K562 (cell line): ENCODE measurements at regions not wholly inside any gene's neighbourhood (a gene's known extent, or its start where the extent isn't known, plus 50 kb on each side); places are given as distances from the start of the nearest gene placed in this dataset.

Experiments used
- ATAC-seq: fragments of 200-7000 bp; cut with Tn5 transposase; 3 replicates; pipeline ENCODE4 v1.9.1; 2020; ENCODE audit warnings: moderate library complexity
- BruUV-seq: library from RNA; stranded (reverse); fragments of 400-500 nt; replicated peaks from 2 replicates; lab custom pipeline; 2021; lab: Mats Ljungman, UMichigan
- CTCF ChIA-PET: fragments of 300-600 bp; formaldehyde crosslinking; extraction: SDS; loops from one replicate; lab custom pipeline; 2021; ENCODE audit warnings: low intra/inter-chr PET ratio; lab: Yijun Ruan, JAX
- POLR2A ChIA-PET: fragments of 300-600, 350-650 bp; sonication (Branson Sonifier 250); formaldehyde crosslinking; extraction: SDS; loops from one replicate; lab custom pipeline; 2021; ENCODE audit warnings: antibody characterized with exemption, inconsistent platforms; lab: Yijun Ruan, JAX
- DNase-seq, 4 experiments: peaks; one replicate each; pipeline versions ENCODE4 v3.0.0 to v3.0.0-alpha.2; 2011 to 2018; ENCODE audit warnings: low spot score in 3 of 4, mixed read lengths in 3 of 4; ENCODE audit errors: extremely low read depth in 1 of 4
- FAIRE-seq: peaks from 2 replicates; lab custom pipeline; 2011; peaks lifted over from hg19 to GRCh38; lab: Jason Lieb, UNC
- H2AFZ ChIP-seq: 2 replicates; pipeline ENCODE4 v1.6.0; 2011; ENCODE audit warnings: low read depth, low read length, control low read depth, inconsistent platforms
- H3K27ac ChIP-seq: fragments of 200-600 bp; 3 replicates; pipeline ENCODE4 v1.8.0; 2011; ENCODE audit warnings: low read depth, mild to moderate bottlenecking, control low read depth, inconsistent platforms, low read length, moderate library complexity, mixed read lengths; ENCODE audit errors: extremely low read depth
- H3K27me3 ChIP-seq, 2 experiments: fragments of 300-600 bp in 1 of 2; 2 replicates in 1 of 2; 3 replicates in 1 of 2; pipeline versions ENCODE4 v1.6.0 to v1.8.0; 2011; ENCODE audit warnings: inconsistent platforms in 2 of 2, low read length in 2 of 2, mild to moderate bottlenecking in 1 of 2, mixed read lengths in 1 of 2, moderate library complexity in 1 of 2; ENCODE audit not compliant: control insufficient read depth in 2 of 2, insufficient read depth in 2 of 2
- H3K36me3 ChIP-seq: fragments of 300-600 bp; 3 replicates; pipeline ENCODE4 v1.8.0; 2011; ENCODE audit warnings: mild to moderate bottlenecking, low read length, inconsistent platforms; ENCODE audit not compliant: control insufficient read depth, insufficient read depth
- H3K4me1 ChIP-seq, 2 experiments: fragments of 200-600 bp in 1 of 2; replicated peaks in 1 of 2; 2 replicates in 1 of 2; 3 replicates in 1 of 2; pipeline versions ENCODE4 v1.5.1 to v1.8.0; 2011; ENCODE audit warnings: inconsistent platforms in 2 of 2, low read length in 2 of 2, mild to moderate bottlenecking in 1 of 2, mixed read lengths in 1 of 2, moderate library complexity in 1 of 2; ENCODE audit not compliant: control insufficient read depth in 2 of 2, insufficient read depth in 2 of 2
- H3K4me2 ChIP-seq: 2 replicates; pipeline ENCODE4 v1.6.1; 2011; ENCODE audit warnings: low read length, control low read depth, inconsistent platforms, mixed read lengths; ENCODE audit not compliant: insufficient read depth
- H3K4me3 ChIP-seq: fragments of 200-600 bp; sonication (generic), shearing (Covaris generic); 2 replicates; pipeline ENCODE4 v1.5.1; 2016; ENCODE audit warnings: control low read depth, inconsistent platforms
- H3K79me2 ChIP-seq: fragments of 200-600 bp; 3 replicates; pipeline ENCODE4 v1.8.0; 2011; ENCODE audit warnings: low read length, inconsistent platforms; ENCODE audit not compliant: control insufficient read depth, insufficient read depth
- H3K9ac ChIP-seq, 2 experiments: 2 replicates each; pipeline versions ENCODE4 v1.6.0 to v1.6.1; 2011; ENCODE audit warnings: low read depth in 2 of 2, low read length in 2 of 2, control low read depth in 1 of 2, inconsistent platforms in 1 of 2, mild to moderate bottlenecking in 1 of 2, mixed read lengths in 1 of 2; ENCODE audit not compliant: insufficient read depth in 1 of 2
- H3K9me1 ChIP-seq: one replicate; pipeline ENCODE4 v1.6.0; 2011; ENCODE audit warnings: inconsistent platforms, mild to moderate bottlenecking, low read length, moderate library complexity; ENCODE audit not compliant: control insufficient read depth, insufficient read depth
- H3K9me3 ChIP-seq: replicated peaks from 2 replicates; pipeline ENCODE4 v1.5.1; 2011; ENCODE audit warnings: low read depth, low read length, inconsistent platforms; ENCODE audit not compliant: control insufficient read depth, insufficient read depth
- H4K20me1 ChIP-seq: replicated peaks from 2 replicates; pipeline ENCODE4 v1.6.1; 2011; ENCODE audit warnings: low read length, inconsistent platforms, mixed read lengths; ENCODE audit not compliant: control insufficient read depth, insufficient read depth
- CREB1 ChIP-seq, 2 experiments: sonication (generic) in 1 of 2; formaldehyde crosslinking in 1 of 2; IDR thresholded peaks; 2 replicates each; pipeline versions ENCODE4 v1.6.1 to v1.8.0; 2012 to 2022; ENCODE audit warnings: inconsistent platforms in 1 of 2, mild to moderate bottlenecking in 1 of 2, missing genetic modification reagents in 1 of 2, moderate library complexity in 1 of 2
- CREBBP ChIP-seq: IDR thresholded peaks from one replicate; pipeline ENCODE4 v1.6.1; 2012; ENCODE audit warnings: low read depth, mild to moderate bottlenecking, control low read depth, inconsistent platforms, low read length
- E2F4 ChIP-seq: sonication (generic); formaldehyde crosslinking; IDR thresholded peaks from 2 replicates; pipeline ENCODE4 v1.8.0; 2022; ENCODE audit warnings: mild to moderate bottlenecking, low read depth, missing genetic modification reagents
- ETV5 ChIP-seq: sonication (generic); formaldehyde crosslinking; IDR thresholded peaks from 2 replicates; pipeline ENCODE4 v1.4.0; 2020; ENCODE audit warnings: low read depth, mild to moderate bottlenecking, missing genetic modification reagents
- FOXJ3 ChIP-seq: sonication (generic); formaldehyde crosslinking; IDR thresholded peaks from 2 replicates; pipeline ENCODE4 v1.4.0; 2020; ENCODE audit warnings: mild to moderate bottlenecking, missing genetic modification reagents
- GABPB1 ChIP-seq: sonication (generic); formaldehyde crosslinking; IDR thresholded peaks from 2 replicates; pipeline ENCODE4 v1.8.0; 2022; ENCODE audit warnings: mild to moderate bottlenecking, missing genetic modification reagents
- KLF13 ChIP-seq: fragments of 450-650 bp; IDR thresholded peaks from 2 replicates; pipeline ENCODE4 v1.6.1; 2016; ENCODE audit warnings: missing genetic modification characterization, low read depth, mild to moderate bottlenecking, missing compliant biosample characterization, moderate library complexity, borderline replicate concordance
- NFIX ChIP-seq: fragments of 250-450 bp; sonication (Bioruptor Pico); IDR thresholded peaks from 2 replicates; pipeline ENCODE4 v1.4.0; 2020; ENCODE audit warnings: low read depth, mild to moderate bottlenecking, moderate library complexity
- NFXL1 ChIP-seq: fragments of 450-650 bp; formaldehyde crosslinking; IDR thresholded peaks from 2 replicates; pipeline ENCODE4 v1.4.0; 2021; ENCODE audit warnings: mild to moderate bottlenecking
- NR2C1 ChIP-seq, 2 experiments: fragments of 450-650 bp; IDR thresholded peaks; 2 replicates each; pipeline ENCODE4 v1.6.1; 2017; ENCODE audit warnings: mild to moderate bottlenecking in 2 of 2, antibody characterized with exemption in 1 of 2, inconsistent platforms in 1 of 2, missing compliant biosample characterization in 1 of 2, missing genetic modification characterization in 1 of 2
- NR2C2 ChIP-seq, 2 experiments: fragments of 200-800 bp in 1 of 2; sonication (Bioruptor generic) in 1 of 2; sonication (generic) in 1 of 2; formaldehyde crosslinking in 1 of 2; IDR thresholded peaks; 2 replicates each; pipeline versions ENCODE4 v1.6.1 to v1.8.0; 2016 to 2022; ENCODE audit warnings: mild to moderate bottlenecking in 1 of 2, missing compliant biosample characterization in 1 of 2, missing genetic modification characterization in 1 of 2, missing genetic modification reagents in 1 of 2
- PURB ChIP-seq: sonication (generic); formaldehyde crosslinking; IDR thresholded peaks from 2 replicates; pipeline ENCODE4 v1.9.0; 2021; ENCODE audit warnings: low read depth, mild to moderate bottlenecking, missing genetic modification reagents
- SMAD2 ChIP-seq: fragments of 150-350 bp; IDR thresholded peaks from 2 replicates; pipeline ENCODE4 v1.6.1; 2014; ENCODE audit warnings: low read depth, mild to moderate bottlenecking, low read length
- SRSF9 ChIP-seq: fragments of 200-400 bp; formaldehyde crosslinking; IDR thresholded peaks from 2 replicates; pipeline ENCODE4 v1.6.1; 2017; ENCODE audit warnings: low read depth, low read length, borderline replicate concordance
- TARDBP ChIP-seq: fragments of 450-650 bp; IDR thresholded peaks from 2 replicates; pipeline ENCODE4 v1.6.1; 2016
- ZNF184 ChIP-seq: sonication (generic); formaldehyde crosslinking; IDR thresholded peaks from 2 replicates; pipeline ENCODE4 v1.5.0; 2020; ENCODE audit warnings: missing genetic modification reagents
- ZNF512 ChIP-seq: IDR thresholded peaks from 2 replicates; pipeline ENCODE4 v1.6.1; 2016; ENCODE audit warnings: missing genetic modification characterization, missing compliant biosample characterization
- WGBS: fragments of 100-300 bp; shearing (Covaris generic); methylation state at CpG from one replicate; pipeline ENCODE4 v1.1.6; 2016; ENCODE audit warnings: low coverage, mixed read lengths; ENCODE audit not compliant: insufficient coverage; ENCODE audit errors: missing lambda C conversion rate; 5-methylcytosine and 5-hydroxymethylcytosine counted together
- in situ Hi-C: fragments of 300-500 bp; cut with MboI; formaldehyde crosslinking; loops from 4 replicates; pipeline ENCODE4 v1.15.0; 2018; ENCODE audit warnings: inconsistent platforms, mixed read lengths
- intact Hi-C: fragments of 100-400 bp; cut with micrococcal nuclease; formaldehyde crosslinking; loops from 2 replicates; pipeline ENCODE4 v1.14.2; 2022
- TF ChIP-seq, protein P1 (sequence below): sonication (generic); IDR thresholded peaks from 2 replicates; pipeline ENCODE4 v1.6.1; 2016

- intact Hi-C loops (no loop called here), in situ Hi-C loops (loop anchor here (10.0 kb wide), 1 partner anchor 410 kb away; the partner anchor contains the start of gene MYOCD)
- ChIA-PET CTCF (no interaction called here), POLR2A (interaction anchor here (0.6 kb wide), 2 partner anchors 36 to 414 kb away, joined by 3 read pairs; no protein-coding TSS in a partner anchor)
- Histone ChIP-seq H2AFZ (no peak overlapping the region), H3K9ac (no peak overlapping the region), H3K36me3 (no peaks in the 10 kb centered on the region), H3K27me3 (peaks cover 0 to 6% of the 10 kb centered on the region in 2 experiments; a peak in 2 of 5 replicates), H3K4me1 (no peaks in the 10 kb centered on the region), H3K4me2 (no peak overlapping the region), H3K79me2 (no peaks in the 10 kb centered on the region), H3K4me3 (no peak overlapping the region), H3K9me3 (no peaks in the 10 kb centered on the region), H3K27ac (no peak overlapping the region), H3K9me1 (no peaks in the 10 kb centered on the region), H4K20me1 (no peaks in the 10 kb centered on the region)
- FAIRE-seq (no peak), DNase-seq (no peak), ATAC-seq (no peak)
- BruUV-seq, result no TSS peak
- WGBS, result 0% methylated on average over 3 of the region's 9 CpGs
- TF ChIP-seq ETV5 (CRISPR knock-in tag) (no peak), PURB (CRISPR knock-in tag) (no peak), GABPB1 (CRISPR knock-in tag) (no peak), SMAD2 (no peak), NR2C2 (CRISPR knock-in tag; IDR thresholded peaks at IDR 0.05) (no peak), NR2C2 (tag; IDR thresholded peaks at IDR 0.05) (no peak), KLF13 (no peak), E2F4 (CRISPR knock-in tag) (no peak), FOXJ3 (CRISPR knock-in tag) (no peak), NFIX (no peak), ZNF512 (no peak), ZNF184 (CRISPR knock-in tag) (no peak), CREB1 (IDR thresholded peaks at IDR 0.05) (no peak), CREB1 (CRISPR knock-in tag; IDR thresholded peaks at IDR 0.05) (no peak), NR2C1 (IDR thresholded peaks at IDR 0.05) (no peak), NR2C1 (tag; IDR thresholded peaks at IDR 0.05) (no peak), NFXL1 (no peak), SRSF9 (no peak), CREBBP (no peak), TARDBP (no peak)
- TF ChIP-seq, protein P1, sequence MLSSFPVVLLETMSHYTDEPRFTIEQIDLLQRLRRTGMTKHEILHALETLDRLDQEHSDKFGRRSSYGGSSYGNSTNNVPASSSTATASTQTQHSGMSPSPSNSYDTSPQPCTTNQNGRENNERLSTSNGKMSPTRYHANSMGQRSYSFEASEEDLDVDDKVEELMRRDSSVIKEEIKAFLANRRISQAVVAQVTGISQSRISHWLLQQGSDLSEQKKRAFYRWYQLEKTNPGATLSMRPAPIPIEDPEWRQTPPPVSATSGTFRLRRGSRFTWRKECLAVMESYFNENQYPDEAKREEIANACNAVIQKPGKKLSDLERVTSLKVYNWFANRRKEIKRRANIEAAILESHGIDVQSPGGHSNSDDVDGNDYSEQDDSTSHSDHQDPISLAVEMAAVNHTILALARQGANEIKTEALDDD, result no peak
Measured at GRCh38 chr17:12254460-12254859, 233.8 kb downstream of the MAP2K4 start.
